ENCODE measurements at regions not wholly inside any gene's neighbourhood (a gene's known extent, or its start where the extent isn't known, plus 50 kb on each side); places are given as distances from the start of the nearest gene placed in this dataset.

DNA sequence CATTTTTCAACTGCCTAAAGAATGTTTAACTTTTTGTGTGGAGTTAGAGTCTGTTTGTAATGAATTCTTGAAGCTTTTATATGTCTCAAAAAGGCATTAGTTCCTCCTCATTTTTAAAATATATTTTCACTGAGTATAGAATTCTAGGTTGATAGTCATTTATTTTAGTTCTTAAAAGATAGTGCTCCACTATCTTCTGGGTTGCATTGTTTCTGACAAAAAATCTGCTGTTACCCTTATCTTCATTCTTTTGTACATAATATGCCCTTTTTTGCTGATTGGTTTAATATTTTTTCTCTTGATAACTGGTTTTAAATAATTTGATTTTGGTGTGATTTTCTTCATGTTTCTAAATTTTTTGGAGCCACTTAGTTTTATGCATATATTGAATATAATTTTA, 754.7 kb upstream of the GYPC start:
- Mint-ChIP-seq H3K9me3 (peaks cover 0 to 12% (median 9%) of the 10 kb centered on the region in 7 donors), H3K4me3 (no peak overlapping the region), H3K27ac (no peak overlapping the region), H3K36me3 (no peaks in the 10 kb centered on the region), H3K27me3 (ENCODE audit: low read depth in 3 of 3) (no peaks in the 10 kb centered on the region), H3K4me1 (no peaks in the 10 kb centered on the region)
- H3K36me3 ChIP-seq (replicated peaks in 1 of 2; ENCODE audit: control insufficient read depth in 1 of 2, insufficient read depth in 2 of 2, low read length in 2 of 2) = no peaks in the 10 kb centered on the region
- no peak overlapping the region for H3K4me3 ChIP-seq (replicated peaks in 1 of 3; ENCODE audit: low read depth in 2 of 3, low read length in 3 of 3)
- no peaks in the 10 kb centered on the region for H3K4me1 ChIP-seq (ENCODE audit: control insufficient read depth in 1 of 2, insufficient read depth in 2 of 2, low read length in 2 of 2)
- no peak for DNase-seq
- no peaks in the 10 kb centered on the region for H4K20me1 ChIP-seq (ENCODE audit: insufficient read depth, low read length)
- H3K27ac ChIP-seq (ENCODE audit: low read depth in 1 of 2, low read length in 2 of 2) = no peak overlapping the region
- H2AFZ ChIP-seq (ENCODE audit: insufficient read depth, low read depth, low read length, poor library complexity, severe bottlenecking) = no peak overlapping the region
- H3K79me2 ChIP-seq (ENCODE audit: insufficient read depth, low read length) = no peaks in the 10 kb centered on the region
- intact Hi-C loops (cut with micrococcal nuclease) = no loop called here
- H3K9ac ChIP-seq (ENCODE audit: insufficient read depth, low read length, poor library complexity, severe bottlenecking) = no peak overlapping the region
- H3K9me3 ChIP-seq (replicated peaks in 1 of 2; ENCODE audit: control insufficient read depth in 1 of 2, insufficient read depth in 1 of 2, low read length in 2 of 2) = peaks cover 3 to 7% of the 10 kb centered on the region in 2 donors
- TF ChIP-seq, protein P1, sequence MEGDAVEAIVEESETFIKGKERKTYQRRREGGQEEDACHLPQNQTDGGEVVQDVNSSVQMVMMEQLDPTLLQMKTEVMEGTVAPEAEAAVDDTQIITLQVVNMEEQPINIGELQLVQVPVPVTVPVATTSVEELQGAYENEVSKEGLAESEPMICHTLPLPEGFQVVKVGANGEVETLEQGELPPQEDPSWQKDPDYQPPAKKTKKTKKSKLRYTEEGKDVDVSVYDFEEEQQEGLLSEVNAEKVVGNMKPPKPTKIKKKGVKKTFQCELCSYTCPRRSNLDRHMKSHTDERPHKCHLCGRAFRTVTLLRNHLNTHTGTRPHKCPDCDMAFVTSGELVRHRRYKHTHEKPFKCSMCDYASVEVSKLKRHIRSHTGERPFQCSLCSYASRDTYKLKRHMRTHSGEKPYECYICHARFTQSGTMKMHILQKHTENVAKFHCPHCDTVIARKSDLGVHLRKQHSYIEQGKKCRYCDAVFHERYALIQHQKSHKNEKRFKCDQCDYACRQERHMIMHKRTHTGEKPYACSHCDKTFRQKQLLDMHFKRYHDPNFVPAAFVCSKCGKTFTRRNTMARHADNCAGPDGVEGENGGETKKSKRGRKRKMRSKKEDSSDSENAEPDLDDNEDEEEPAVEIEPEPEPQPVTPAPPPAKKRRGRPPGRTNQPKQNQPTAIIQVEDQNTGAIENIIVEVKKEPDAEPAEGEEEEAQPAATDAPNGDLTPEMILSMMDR (IDR thresholded peaks at IDR 0.05) = no peak
- no peak overlapping the region for H3K4me2 ChIP-seq (replicated peaks; ENCODE audit: extremely low read depth, low read length, poor library complexity, severe bottlenecking)
- no peaks in the 10 kb centered on the region for H3K27me3 ChIP-seq (ENCODE audit: control insufficient read depth in 2 of 2, insufficient read depth in 2 of 2, low read length in 2 of 2)

DNA sequence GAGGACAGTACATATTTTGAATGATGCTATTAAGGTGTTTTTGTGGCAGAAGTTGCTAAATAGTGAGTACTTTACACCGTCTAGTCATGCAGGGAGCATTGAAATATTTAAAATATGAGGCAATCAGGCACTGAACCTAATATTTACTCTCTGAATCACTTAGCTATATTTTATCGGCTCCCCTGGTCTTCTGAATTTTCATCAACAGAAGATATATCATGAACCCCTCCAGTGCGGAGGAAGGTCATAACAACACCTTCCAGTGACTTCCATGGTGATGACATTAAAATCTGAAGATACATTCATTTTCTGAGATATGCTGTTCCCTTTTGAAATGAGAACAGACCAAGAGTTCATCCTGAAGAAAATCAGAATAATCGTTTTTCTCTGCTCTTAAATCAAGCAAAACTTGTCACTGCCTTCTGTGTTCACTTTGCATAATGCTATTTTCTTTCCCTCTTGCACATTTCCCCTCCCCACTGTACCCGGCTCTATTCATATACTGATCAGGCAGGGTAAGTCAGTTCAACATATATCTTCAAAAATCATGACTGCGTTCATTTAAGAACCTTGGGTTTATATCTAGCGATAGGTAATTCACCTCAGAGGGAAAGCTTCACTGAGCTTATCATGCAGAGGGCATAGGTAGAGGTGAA, 729.9 kb upstream of the GYPC start:
- 58% methylated on average over 2 of the region's 7 CpGs for WGBS (ENCODE audit: insufficient coverage)
- Mint-ChIP-seq H3K4me1 (no peaks in the 10 kb centered on the region), H3K27me3 (ENCODE audit: low read depth in 3 of 3) (no peaks in the 10 kb centered on the region), H3K36me3 (no peaks in the 10 kb centered on the region), H3K4me3 (no peak overlapping the region), H3K27ac (no peak overlapping the region), H3K9me3 (peaks cover 0 to 7% (median 3%) of the 10 kb centered on the region in 7 donors)
- Histone ChIP-seq H4K20me1 (ENCODE audit: insufficient read depth, low read length) (no peaks in the 10 kb centered on the region), H3K9ac (ENCODE audit: insufficient read depth, low read length, poor library complexity, severe bottlenecking) (no peak overlapping the region), H3K9me3 (replicated peaks in 1 of 2; ENCODE audit: control insufficient read depth in 1 of 2, insufficient read depth in 1 of 2, low read length in 2 of 2) (peaks cover 0 to 8% of the 10 kb centered on the region in 2 donors), H3K36me3 (replicated peaks in 1 of 2; ENCODE audit: control insufficient read depth in 1 of 2, insufficient read depth in 2 of 2, low read length in 2 of 2) (no peaks in the 10 kb centered on the region), H3K4me2 (replicated peaks; ENCODE audit: extremely low read depth, low read length, poor library complexity, severe bottlenecking) (no peak overlapping the region), H2AFZ (ENCODE audit: insufficient read depth, low read depth, low read length, poor library complexity, severe bottlenecking) (no peak overlapping the region), H3K79me2 (ENCODE audit: insufficient read depth, low read length) (no peaks in the 10 kb centered on the region), H3K4me3 (replicated peaks in 1 of 3; ENCODE audit: low read depth in 2 of 3, low read length in 3 of 3) (no peak overlapping the region), H3K27ac (ENCODE audit: low read depth in 1 of 2, low read length in 2 of 2) (no peak overlapping the region), H3K27me3 (ENCODE audit: control insufficient read depth in 2 of 2, insufficient read depth in 2 of 2, low read length in 2 of 2) (no peaks in the 10 kb centered on the region), H3K4me1 (ENCODE audit: control insufficient read depth in 1 of 2, insufficient read depth in 2 of 2, low read length in 2 of 2) (no peaks in the 10 kb centered on the region)
- TF ChIP-seq, protein P1 (IDR thresholded peaks at IDR 0.05) = no peak
- intact Hi-C loops (cut with micrococcal nuclease) = no loop called here
- DNase-seq = no peak
